ENCODE measurements at regions not wholly inside any gene's neighbourhood (a gene's known extent, or its start where the extent isn't known, plus 50 kb on each side); places are given as distances from the start of the nearest gene placed in this dataset.
"Not testable (repeated sequence)": the region's sequence is repeated elsewhere in the genome, so short reads cannot be mapped to it uniquely, and the experiment has no call there.

GRCh38 chr3:147333098-147333497 lies 73.2 kb downstream of the ZIC4 start:
- TF ChIP-seq FOXP2 (optimal IDR thresholded peaks at IDR 0.05; ENCODE audit: control extremely low read depth, extremely low read length, insufficient read depth) (no peak), POLR2AphosphoS5 (IDR thresholded peaks at IDR 0.05; ENCODE audit: borderline replicate concordance, low read depth, low read length) (no peak), EZH2 (IDR thresholded peaks at IDR 0.05) (no peak)
- no peak overlapping the region for H3K27ac ChIP-seq
- H3K9me3 ChIP-seq (ENCODE audit: low read depth, low read length): no peaks in the 10 kb centered on the region
- no peak overlapping the region for H3K4me3 ChIP-seq
- DNase-seq (ENCODE audit: low read depth, low spot score): no peak
- no peaks in the 10 kb centered on the region for H3K36me3 ChIP-seq (ENCODE audit: insufficient read depth, low read length)
- no peak overlapping the region for H3K9ac ChIP-seq (ENCODE audit: insufficient read length)

DNA sequence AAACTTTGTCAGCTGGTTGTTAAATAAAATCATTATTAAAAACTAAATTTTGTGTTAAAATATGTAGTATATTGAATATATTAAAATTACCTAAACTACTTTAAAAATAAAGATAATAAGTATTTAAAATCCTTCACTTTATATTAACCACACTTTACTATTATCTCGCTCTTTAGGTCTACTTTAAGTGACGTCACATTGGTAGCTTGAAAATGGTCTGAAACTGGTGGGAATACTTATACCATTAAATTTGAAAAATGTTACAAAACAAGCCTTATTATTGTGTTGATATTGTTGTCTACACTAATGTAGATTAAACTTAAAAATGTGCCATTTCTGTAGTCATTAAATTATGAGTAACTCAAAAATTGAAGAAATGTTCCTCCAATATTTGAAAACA lies 77.6 kb downstream of the ZIC4 start:
- no peaks in the 10 kb centered on the region for H3K36me3 ChIP-seq (ENCODE audit: insufficient read depth, low read length)
- TF ChIP-seq EZH2 (IDR thresholded peaks at IDR 0.05) (no peak), POLR2AphosphoS5 (IDR thresholded peaks at IDR 0.05; ENCODE audit: borderline replicate concordance, low read depth, low read length) (no peak), FOXP2 (optimal IDR thresholded peaks at IDR 0.05; ENCODE audit: control extremely low read depth, extremely low read length, insufficient read depth) (no peak)
- no peak overlapping the region for H3K27ac ChIP-seq
- no peak overlapping the region for H3K9ac ChIP-seq (ENCODE audit: insufficient read length)
- no peaks in the 10 kb centered on the region for H3K9me3 ChIP-seq (ENCODE audit: low read depth, low read length)
- no peak for DNase-seq (ENCODE audit: low read depth, low spot score)
- no peak overlapping the region for H3K4me3 ChIP-seq

DNA sequence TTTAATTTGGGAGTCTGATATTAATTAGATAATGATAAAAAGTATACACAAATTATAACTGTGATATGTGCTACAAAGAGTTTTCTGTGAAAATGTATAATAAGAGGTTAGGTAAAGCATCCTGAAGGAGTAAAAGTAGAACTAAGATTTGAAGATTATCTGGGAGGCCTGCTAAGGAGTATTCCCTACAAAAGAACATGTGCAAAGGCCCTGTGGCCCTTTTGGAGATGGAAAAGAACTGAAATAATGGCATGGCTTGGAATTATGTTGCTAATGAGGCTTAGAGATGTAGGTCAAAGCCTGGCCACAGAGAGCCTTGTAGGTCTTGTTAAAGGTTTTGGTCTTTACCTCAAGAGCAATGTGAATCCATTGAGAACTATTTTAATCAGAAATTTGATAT lies 82.0 kb downstream of the ZIC4 start:
- no peaks in the 10 kb centered on the region for H3K9me3 ChIP-seq (ENCODE audit: low read depth, low read length)
- no peak for DNase-seq (ENCODE audit: low read depth, low spot score)
- no peak overlapping the region for H3K9ac ChIP-seq (ENCODE audit: insufficient read length)
- TF ChIP-seq FOXP2 (optimal IDR thresholded peaks at IDR 0.05; ENCODE audit: control extremely low read depth, extremely low read length, insufficient read depth) (no peak), EZH2 (IDR thresholded peaks at IDR 0.05) (no peak), POLR2AphosphoS5 (IDR thresholded peaks at IDR 0.05; ENCODE audit: borderline replicate concordance, low read depth, low read length) (no peak)
- no peaks in the 10 kb centered on the region for H3K36me3 ChIP-seq (ENCODE audit: insufficient read depth, low read length)
- no peak overlapping the region for H3K4me3 ChIP-seq
- H3K27ac ChIP-seq: no peak overlapping the region

- DNase-seq (ENCODE audit: low read depth, low spot score): no peak
- Histone ChIP-seq H3K27ac (no peak overlapping the region), H3K9me3 (ENCODE audit: low read depth, low read length) (no peaks in the 10 kb centered on the region), H3K9ac (ENCODE audit: insufficient read length) (no peak overlapping the region), H3K4me3 (no peak overlapping the region), H3K36me3 (ENCODE audit: insufficient read depth, low read length) (no peaks in the 10 kb centered on the region)
- no peak for TF ChIP-seq FOXP2 (optimal IDR thresholded peaks at IDR 0.05; ENCODE audit: control extremely low read depth, extremely low read length, insufficient read depth)
Measured at GRCh38 chr3:147318900-147319299, 87.4 kb downstream of the ZIC4 start.

DNA sequence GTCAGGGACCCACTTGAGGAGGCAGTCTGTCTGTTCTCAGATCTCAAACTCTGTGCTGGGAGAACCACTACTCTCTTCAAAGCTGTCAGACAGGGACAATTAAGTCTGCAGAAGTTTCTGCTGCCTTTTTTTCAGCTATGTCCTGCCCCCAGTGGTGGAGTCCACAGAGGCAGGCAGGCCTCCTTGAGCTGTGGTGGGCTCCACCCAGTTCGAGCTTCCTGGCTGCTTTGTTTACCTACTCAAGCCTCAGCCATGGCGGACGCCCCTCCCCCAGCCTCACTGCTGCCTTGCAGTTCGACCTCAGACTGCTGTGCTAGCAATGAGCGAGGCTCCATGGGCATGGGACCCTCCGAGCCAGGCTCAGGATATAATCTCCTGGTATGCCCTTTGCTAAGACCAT lies 89.3 kb downstream of the ZIC4 start:
- DNase-seq (ENCODE audit: low read depth, low spot score); H3K9me3 ChIP-seq (ENCODE audit: low read depth, low read length); H3K4me3 ChIP-seq: not testable (repeated sequence)

DNA sequence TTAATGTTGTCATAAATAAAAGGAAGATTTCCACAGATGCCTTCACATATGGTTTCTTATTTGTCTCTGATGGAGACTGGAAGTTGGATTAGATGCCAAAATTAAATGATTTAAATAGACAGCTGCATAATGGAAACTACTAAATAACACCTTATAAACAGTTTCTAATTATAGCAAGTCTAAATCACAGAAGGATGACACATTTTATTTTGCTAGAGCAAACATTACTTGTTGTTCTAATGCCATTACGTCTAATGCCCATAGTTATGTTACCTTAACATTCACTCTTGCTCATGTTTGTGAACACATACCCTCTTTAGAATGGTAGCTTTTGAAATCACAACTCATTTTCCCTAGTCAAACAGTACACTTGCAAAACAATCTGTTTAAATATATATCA lies 92.8 kb downstream of the ZIC4 start:
- no peaks in the 10 kb centered on the region for H3K9me3 ChIP-seq (ENCODE audit: low read depth, low read length)
- no peak overlapping the region for H3K27ac ChIP-seq
- TF ChIP-seq FOXP2 (optimal IDR thresholded peaks at IDR 0.05; ENCODE audit: control extremely low read depth, extremely low read length, insufficient read depth): no peak
- TF ChIP-seq EZH2 (IDR thresholded peaks at IDR 0.05): no peak
- TF ChIP-seq POLR2AphosphoS5 (IDR thresholded peaks at IDR 0.05; ENCODE audit: borderline replicate concordance, low read depth, low read length): no peak
- no peak overlapping the region for H3K9ac ChIP-seq (ENCODE audit: insufficient read length)
- no peak overlapping the region for H3K4me3 ChIP-seq
- no peaks in the 10 kb centered on the region for H3K36me3 ChIP-seq (ENCODE audit: insufficient read depth, low read length)
- DNase-seq (ENCODE audit: low read depth, low spot score): no peak

More for the DNA sequence above, 89.3 kb downstream of the ZIC4 start:
- not testable (repeated sequence) for H3K36me3 ChIP-seq (ENCODE audit: insufficient read depth, low read length); H3K27ac ChIP-seq; H3K9ac ChIP-seq (ENCODE audit: insufficient read length)

- Histone ChIP-seq H3K27ac (no peak overlapping the region), H3K9ac (ENCODE audit: insufficient read length) (no peak overlapping the region), H3K36me3 (ENCODE audit: insufficient read depth, low read length) (no peaks in the 10 kb centered on the region), H3K4me3 (no peak overlapping the region), H3K9me3 (ENCODE audit: low read depth, low read length) (no peaks in the 10 kb centered on the region)
- TF ChIP-seq POLR2AphosphoS5 (IDR thresholded peaks at IDR 0.05; ENCODE audit: borderline replicate concordance, low read depth, low read length) (no peak), FOXP2 (optimal IDR thresholded peaks at IDR 0.05; ENCODE audit: control extremely low read depth, extremely low read length, insufficient read depth) (no peak), EZH2 (IDR thresholded peaks at IDR 0.05) (no peak)
- no peak for DNase-seq (ENCODE audit: low read depth, low spot score)
Measured at GRCh38 chr3:147312786-147313280, 93.5 kb downstream of the ZIC4 start.

GRCh38 chr3:147311716-147312115 lies 94.6 kb downstream of the ZIC4 start:
- H3K4me3 ChIP-seq: no peak overlapping the region
- DNase-seq (ENCODE audit: low read depth, low spot score): no peak
- H3K9me3 ChIP-seq (ENCODE audit: low read depth, low read length): no peaks in the 10 kb centered on the region
- H3K27ac ChIP-seq: no peak overlapping the region
- H3K36me3 ChIP-seq (ENCODE audit: insufficient read depth, low read length): no peaks in the 10 kb centered on the region
- H3K9ac ChIP-seq (ENCODE audit: insufficient read length): no peak overlapping the region
- TF ChIP-seq FOXP2 (optimal IDR thresholded peaks at IDR 0.05; ENCODE audit: control extremely low read depth, extremely low read length, insufficient read depth) (no peak), EZH2 (IDR thresholded peaks at IDR 0.05) (no peak), POLR2AphosphoS5 (IDR thresholded peaks at IDR 0.05; ENCODE audit: borderline replicate concordance, low read depth, low read length) (no peak)

- Histone ChIP-seq H3K4me3 (no peak overlapping the region), H3K36me3 (ENCODE audit: insufficient read depth, low read length) (no peaks in the 10 kb centered on the region), H3K9me3 (ENCODE audit: low read depth, low read length) (no peaks in the 10 kb centered on the region), H3K9ac (ENCODE audit: insufficient read length) (no peak overlapping the region), H3K27ac (peak overlapping the region; percentile 16; the same call in 1 of the 2 replicates)
- DNase-seq (ENCODE audit: low read depth, low spot score): no peak
- TF ChIP-seq POLR2AphosphoS5 (IDR thresholded peaks at IDR 0.05; ENCODE audit: borderline replicate concordance, low read depth, low read length): no peak
- TF ChIP-seq EZH2 (IDR thresholded peaks at IDR 0.05): no peak
- no peak for TF ChIP-seq FOXP2 (optimal IDR thresholded peaks at IDR 0.05; ENCODE audit: control extremely low read depth, extremely low read length, insufficient read depth)
Measured at GRCh38 chr3:147305533-147306250, 100.7 kb downstream of the ZIC4 start.
